Transverse colon (tissue), 4 donors: ENCODE measurements at regions not wholly inside any gene's neighbourhood (a gene's known extent, or its start where the extent isn't known, plus 50 kb on each side); places are given as distances from the start of the nearest gene placed in this dataset.

Experiments
- DNase-seq: peaks from one replicate; pipeline ENCODE4 v3.0.0-alpha.2; 2019
- H3K27ac ChIP-seq, 4 donors: fragments of 200-600 bp; sonication (generic); 2 replicates each; pipeline ENCODE4 v1.5.1; 2016 to 2018; ENCODE audit warnings: inconsistent platforms in 4 of 4
- H3K27me3 ChIP-seq: fragments of 200-600 bp; sonication (generic); 2 replicates; pipeline ENCODE4 v1.5.1; 2017; ENCODE audit warnings: inconsistent platforms
- H3K36me3 ChIP-seq, 4 donors: fragments of 200-600 bp; sonication (generic); 2 replicates each; pipeline ENCODE4 v1.5.1; 2017 to 2019; ENCODE audit warnings: inconsistent platforms in 4 of 4
- H3K4me1 ChIP-seq, 4 donors: fragments of 200-600 bp; sonication (generic); 2 replicates each; pipeline ENCODE4 v1.5.1; 2017 to 2020; ENCODE audit warnings: inconsistent platforms in 4 of 4
- H3K4me3 ChIP-seq, 4 donors: fragments of 200-600 bp; sonication (generic); 1 replicate in 1 of 4; 2 replicates in 3 of 4; pipeline versions ENCODE4 v1.5.1 to v1.6.1; 2017 to 2019; ENCODE audit warnings: inconsistent platforms in 4 of 4
- H3K9me3 ChIP-seq, 2 donors: fragments of 200-600 bp; sonication (generic); 2 replicates each; pipeline ENCODE4 v1.5.1; 2017 to 2019; ENCODE audit warnings: inconsistent platforms in 2 of 2
- EP300 ChIP-seq: sonication (generic); formaldehyde crosslinking; IDR thresholded peaks from one replicate; pipeline ENCODE4 v1.6.1; 2017; ENCODE audit warnings: antibody characterized with exemption, low read depth
- POLR2A ChIP-seq: fragments of 450-650 bp; IDR thresholded peaks from one replicate; pipeline ENCODE4 v1.6.1; 2016; ENCODE audit warnings: antibody characterized with exemption, mild to moderate bottlenecking, moderate library complexity
- POLR2AphosphoS5 ChIP-seq, 3 donors: sonication (generic); formaldehyde crosslinking; IDR thresholded peaks; one replicate each; pipeline ENCODE4 v1.6.1; 2016; ENCODE audit warnings: antibody characterized with exemption in 3 of 3
- WGBS, 2 donors: methylation state at CpG; one replicate each; pipeline ENCODE4 v1.1.5; 2018; ENCODE audit warnings: low coverage in 1 of 2; 5-methylcytosine and 5-hydroxymethylcytosine counted together
- in situ Hi-C, 4 donors: fragments of 200-750 bp; cut with MboI; loops; one replicate each; pipeline versions ENCODE4 v1.15.0 to v1.15.1; 2017; ENCODE audit warnings: low sequenced_read_pairs in 3 of 4, low pct_ligation_motif_present in 1 of 4, low pct_unique_long_range_greater_than_20kb in 1 of 4
- intact Hi-C: fragments of 100-400 bp; cut with DNase I; formaldehyde crosslinking; loops from one replicate; pipeline ENCODE4 v1.15.1; 2023; ENCODE audit warnings: low total_unique reads
- TF ChIP-seq, protein P1 (sequence below), 5 experiments: fragments of 200-600 bp in 3 of 5; fragments of 450-650 bp in 2 of 5; sonication (generic) in 3 of 5; IDR thresholded peaks; 1 replicate in 2 of 5; 2 replicates in 3 of 5; pipeline ENCODE4 v1.5.1; 2016 to 2017; ENCODE audit warnings: antibody characterized with exemption in 5 of 5, inconsistent platforms in 3 of 5, mild to moderate bottlenecking in 2 of 5, moderate library complexity in 1 of 5

DNA sequence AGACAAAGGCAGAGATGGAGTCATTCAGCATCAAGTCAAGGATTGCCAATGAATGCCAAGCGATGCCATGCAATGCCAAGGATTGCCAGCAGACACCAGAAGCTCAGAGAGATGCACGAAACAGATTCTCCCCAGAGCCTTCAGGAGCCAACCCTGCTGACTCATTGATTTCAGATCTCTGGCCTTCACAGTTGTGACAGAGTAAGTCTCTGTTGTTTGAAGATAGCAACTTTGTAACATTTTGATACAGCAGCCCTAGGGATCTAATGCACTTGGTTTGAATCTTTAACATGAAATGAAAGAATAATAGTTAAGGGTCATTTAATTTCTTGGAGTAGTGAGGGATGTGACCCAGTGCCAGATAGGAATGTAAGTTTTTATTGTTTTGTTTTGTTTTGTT lies 287.4 kb upstream of the RUNX1 start:
- Histone ChIP-seq H3K4me1 (no peaks in the 10 kb centered on the region), H3K9me3 (peaks cover 0 to 3% of the 10 kb centered on the region in 2 donors), H3K27me3 (no peaks in the 10 kb centered on the region), H3K27ac (no peak overlapping the region), H3K36me3 (no peaks in the 10 kb centered on the region), H3K4me3 (no peak overlapping the region)
- DNase-seq = no peak
- in situ Hi-C loops = loop anchor here in 1 of 4 donors (25.0 kb wide), 1 partner anchor 99 kb away; no protein-coding TSS in a partner anchor
- 85 to 94% methylated on average over 2 of the region's 2 CpGs for WGBS, 2 donors
- intact Hi-C loops = no loop called here
- TF ChIP-seq POLR2AphosphoS5 (IDR thresholded peaks at IDR 0.05) = no peak
- TF ChIP-seq, protein P1, sequence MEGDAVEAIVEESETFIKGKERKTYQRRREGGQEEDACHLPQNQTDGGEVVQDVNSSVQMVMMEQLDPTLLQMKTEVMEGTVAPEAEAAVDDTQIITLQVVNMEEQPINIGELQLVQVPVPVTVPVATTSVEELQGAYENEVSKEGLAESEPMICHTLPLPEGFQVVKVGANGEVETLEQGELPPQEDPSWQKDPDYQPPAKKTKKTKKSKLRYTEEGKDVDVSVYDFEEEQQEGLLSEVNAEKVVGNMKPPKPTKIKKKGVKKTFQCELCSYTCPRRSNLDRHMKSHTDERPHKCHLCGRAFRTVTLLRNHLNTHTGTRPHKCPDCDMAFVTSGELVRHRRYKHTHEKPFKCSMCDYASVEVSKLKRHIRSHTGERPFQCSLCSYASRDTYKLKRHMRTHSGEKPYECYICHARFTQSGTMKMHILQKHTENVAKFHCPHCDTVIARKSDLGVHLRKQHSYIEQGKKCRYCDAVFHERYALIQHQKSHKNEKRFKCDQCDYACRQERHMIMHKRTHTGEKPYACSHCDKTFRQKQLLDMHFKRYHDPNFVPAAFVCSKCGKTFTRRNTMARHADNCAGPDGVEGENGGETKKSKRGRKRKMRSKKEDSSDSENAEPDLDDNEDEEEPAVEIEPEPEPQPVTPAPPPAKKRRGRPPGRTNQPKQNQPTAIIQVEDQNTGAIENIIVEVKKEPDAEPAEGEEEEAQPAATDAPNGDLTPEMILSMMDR (IDR thresholded peaks at IDR 0.05) = no peak
- TF ChIP-seq POLR2A = no peak
- TF ChIP-seq EP300 = no peak

DNA sequence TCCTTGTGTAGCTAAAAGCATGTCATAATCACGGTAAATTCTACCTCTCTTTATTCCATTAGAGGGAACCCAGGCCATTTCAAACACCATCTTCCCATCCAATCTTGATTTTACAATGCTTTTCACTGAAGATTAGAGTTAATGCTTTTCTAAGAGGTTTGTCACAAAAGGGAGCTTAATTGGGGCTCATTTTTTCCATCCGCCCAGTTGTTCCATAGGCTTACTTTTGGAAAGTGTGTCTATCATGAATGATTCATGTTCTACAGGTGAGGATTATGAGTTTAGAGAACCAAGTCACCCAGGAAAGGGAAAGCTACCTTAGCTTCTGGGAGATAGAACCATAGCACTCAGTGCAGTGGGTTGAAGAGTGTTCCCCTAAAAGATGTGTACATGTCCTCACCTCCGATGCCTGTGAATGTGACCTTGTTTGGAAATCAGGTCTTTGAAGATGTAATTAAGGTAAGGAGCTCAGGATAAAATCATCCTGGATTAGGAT lies 286.9 kb upstream of the RUNX1 start:
- TF ChIP-seq POLR2AphosphoS5 (IDR thresholded peaks at IDR 0.05) (no peak), EP300 (no peak), POLR2A (no peak)
- TF ChIP-seq, protein P1 (IDR thresholded peaks at IDR 0.05) = no peak
- 93 to 95% methylated on average over 2 to 3 of the region's 3 CpGs for WGBS, 2 donors
- H3K27ac ChIP-seq = no peak overlapping the region

DNA sequence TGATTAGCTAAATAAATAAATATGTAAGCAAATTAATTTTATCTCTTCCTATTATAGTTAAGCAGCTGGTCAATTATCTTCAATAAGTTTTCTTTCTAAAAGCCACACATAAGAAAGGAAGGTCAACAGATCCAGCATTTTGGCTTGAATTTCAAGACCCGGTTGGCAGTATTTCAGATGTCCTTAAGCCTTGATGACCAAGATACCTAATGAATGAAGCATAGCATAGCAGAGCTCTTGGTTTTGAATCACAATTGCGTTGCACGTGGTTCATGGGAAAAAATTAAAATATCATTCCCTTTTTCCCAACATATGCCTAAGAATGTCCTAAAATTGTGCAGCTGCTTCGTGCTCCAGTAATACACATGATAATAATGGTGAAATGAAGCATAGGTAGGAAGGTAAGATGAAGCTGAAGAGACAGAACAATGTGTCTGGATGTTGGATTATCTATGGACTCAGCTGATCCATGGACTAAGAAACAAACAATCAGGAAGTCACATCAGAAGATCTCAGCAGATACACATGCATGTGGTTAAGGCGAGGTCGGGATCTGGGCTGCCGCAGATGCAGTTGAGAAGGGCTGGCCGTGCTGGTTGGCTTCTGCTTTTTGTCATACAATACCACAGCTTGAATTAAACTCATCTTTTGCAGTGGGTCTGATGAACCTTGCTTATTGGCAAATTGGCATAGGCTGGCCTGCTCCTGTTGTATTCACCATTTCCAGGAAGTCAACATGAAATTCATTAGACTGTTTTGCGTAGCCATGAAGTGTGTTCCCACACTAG lies 284.9 kb upstream of the RUNX1 start:
- DNase-seq = no peak
- H3K4me3 ChIP-seq = no peak overlapping the region

More for the DNA sequence above, 286.9 kb upstream of the RUNX1 start:
- Histone ChIP-seq H3K9me3 (peaks cover 0 to 3% of the 10 kb centered on the region in 2 donors), H3K27me3 (no peaks in the 10 kb centered on the region), H3K4me3 (no peak overlapping the region), H3K36me3 (no peaks in the 10 kb centered on the region), H3K4me1 (no peaks in the 10 kb centered on the region)
- DNase-seq = no peak
- in situ Hi-C loops = loop anchor here in 1 of 4 donors (25.0 kb wide), 1 partner anchor 99 kb away; no protein-coding TSS in a partner anchor
- intact Hi-C loops = no loop called here

DNA sequence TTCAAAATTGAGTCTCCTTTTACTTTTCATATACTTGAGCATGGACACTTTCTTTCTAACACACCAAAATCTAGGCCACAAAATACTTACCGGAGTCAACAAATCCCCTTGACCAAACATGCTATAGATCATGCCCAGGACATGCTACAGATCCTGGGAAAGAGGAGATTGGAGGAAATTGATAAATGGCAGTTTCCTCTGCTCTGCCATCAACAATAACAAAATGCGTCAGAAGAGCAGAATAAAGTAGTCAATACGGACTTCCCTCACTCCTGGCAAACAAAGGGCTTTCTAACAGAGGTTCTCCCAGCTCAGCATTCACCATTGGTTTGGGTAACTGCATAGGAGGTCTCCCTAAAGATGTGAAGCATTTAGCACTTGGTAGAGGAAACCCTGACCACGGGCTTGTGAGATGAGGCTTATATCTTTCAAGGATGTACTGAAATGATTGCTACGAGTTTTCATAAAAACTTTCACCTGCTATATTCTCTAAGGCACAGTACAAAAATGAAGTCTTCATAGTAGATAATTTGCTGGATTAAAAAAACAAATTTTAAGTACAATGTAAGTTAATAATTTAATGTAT lies 283.8 kb upstream of the RUNX1 start:
- no peaks in the 10 kb centered on the region for H3K9me3 ChIP-seq
- intact Hi-C loops = no loop called here
- no peak overlapping the region for H3K4me3 ChIP-seq
- H3K36me3 ChIP-seq = no peaks in the 10 kb centered on the region
- H3K27me3 ChIP-seq = no peaks in the 10 kb centered on the region
- in situ Hi-C loops = loop anchor here in 1 of 4 donors (25.0 kb wide), 1 partner anchor 96 kb away; no protein-coding TSS in a partner anchor
- TF ChIP-seq POLR2A = no peak
- no peak for TF ChIP-seq POLR2AphosphoS5 (IDR thresholded peaks at IDR 0.05)
- TF ChIP-seq EP300 = no peak
- TF ChIP-seq, protein P1 (IDR thresholded peaks at IDR 0.05) = no peak
- no peak for DNase-seq
- H3K4me1 ChIP-seq = no peaks in the 10 kb centered on the region
- H3K27ac ChIP-seq = no peak overlapping the region
- whole genome bisulfite sequencing, 2 donors = 82 to 86% methylated on average over 5 of the region's 5 CpGs

More for the DNA sequence above, 284.9 kb upstream of the RUNX1 start:
- in situ Hi-C loops = loop anchor here in 1 of 4 donors (25.0 kb wide), 1 partner anchor 97 kb away; no protein-coding TSS in a partner anchor
- TF ChIP-seq, protein P1 (IDR thresholded peaks at IDR 0.05) = no peak
- TF ChIP-seq POLR2AphosphoS5 (IDR thresholded peaks at IDR 0.05) (no peak), EP300 (no peak), POLR2A (no peak)
- no peaks in the 10 kb centered on the region for H3K4me1 ChIP-seq
- H3K27ac ChIP-seq = no peak overlapping the region
- H3K27me3 ChIP-seq = no peaks in the 10 kb centered on the region
- no peaks in the 10 kb centered on the region for H3K36me3 ChIP-seq
- intact Hi-C loops = no loop called here
- WGBS, 2 donors = 82 to 83% methylated on average over 6 to 9 of the region's 9 CpGs
- H3K9me3 ChIP-seq = peaks cover 0 to 3% of the 10 kb centered on the region in 2 donors
